T-helper 9 cell (primary cell): ENCODE measurements at regions not wholly inside any gene's neighbourhood (a gene's known extent, or its start where the extent isn't known, plus 50 kb on each side); places are given as distances from the start of the nearest gene placed in this dataset.
"Not testable (repeated sequence)": the region's sequence is repeated elsewhere in the genome, so short reads cannot be mapped to it uniquely, and the experiment has no call there.

Experiments used
- DNase-seq: peaks from one replicate; pipeline ENCODE4 v3.0.0-alpha.2; 2020

- DNase-seq: no peak
Observed at GRCh38 chr21:35381743-35382310, 332.7 kb upstream of the RUNX1 start.

- DNase-seq: not testable (repeated sequence)
Observed at GRCh38 chr21:35380304-35380703, 331.2 kb upstream of the RUNX1 start.

GRCh38 chr21:35378881-35379280, 329.8 kb upstream of the RUNX1 start:
- no peak for DNase-seq

DNA sequence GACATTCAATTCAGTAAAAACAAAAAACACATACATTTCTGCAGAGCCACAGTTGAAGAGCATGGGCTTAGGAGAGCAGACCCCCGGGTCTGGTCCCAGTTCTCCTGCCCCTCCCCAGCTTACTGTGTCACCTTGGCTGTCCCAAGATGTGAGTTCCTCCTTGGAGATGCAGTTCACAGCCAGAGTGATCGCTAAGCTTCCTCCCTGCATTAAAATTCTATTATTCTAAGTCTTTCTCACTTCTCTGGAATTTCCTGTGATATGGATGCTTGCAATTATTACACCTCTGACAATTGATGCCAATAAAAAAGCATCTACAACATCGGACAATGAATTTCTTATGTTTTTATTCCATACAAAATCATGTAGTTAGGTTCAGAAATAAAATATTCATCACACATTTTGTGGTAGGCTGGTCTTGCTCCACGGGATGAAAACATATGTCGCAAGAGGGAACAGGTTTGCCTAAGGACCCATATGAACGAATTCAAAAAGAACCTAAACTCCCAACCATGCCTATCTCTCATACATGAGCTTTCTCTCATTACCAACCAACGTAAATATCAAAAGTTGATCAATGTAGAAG, 328.5 kb upstream of the RUNX1 start:
- no peak for DNase-seq

GRCh38 chr21:35376406-35377135, 327.5 kb upstream of the RUNX1 start:
- no peak for DNase-seq

DNA sequence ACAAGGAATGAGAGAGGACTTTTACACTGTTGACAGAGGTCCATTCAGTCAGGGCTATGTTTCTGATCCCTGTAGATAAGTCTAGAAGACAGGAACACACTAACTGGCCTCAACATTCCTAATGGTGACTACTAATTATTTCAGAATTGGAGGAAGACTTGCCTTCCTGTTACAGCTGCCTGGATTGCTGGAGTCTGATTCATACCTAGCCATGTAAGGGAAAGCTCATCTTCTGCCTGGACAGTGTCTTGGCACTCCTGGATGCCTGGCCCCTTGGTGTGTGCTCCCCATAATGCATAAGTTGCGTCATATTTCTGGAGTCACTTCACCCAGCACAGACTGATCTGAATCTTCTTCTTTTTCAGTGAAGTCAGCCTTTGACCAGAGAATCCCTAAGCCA, 326.0 kb upstream of the RUNX1 start:
- no peak for DNase-seq

DNA sequence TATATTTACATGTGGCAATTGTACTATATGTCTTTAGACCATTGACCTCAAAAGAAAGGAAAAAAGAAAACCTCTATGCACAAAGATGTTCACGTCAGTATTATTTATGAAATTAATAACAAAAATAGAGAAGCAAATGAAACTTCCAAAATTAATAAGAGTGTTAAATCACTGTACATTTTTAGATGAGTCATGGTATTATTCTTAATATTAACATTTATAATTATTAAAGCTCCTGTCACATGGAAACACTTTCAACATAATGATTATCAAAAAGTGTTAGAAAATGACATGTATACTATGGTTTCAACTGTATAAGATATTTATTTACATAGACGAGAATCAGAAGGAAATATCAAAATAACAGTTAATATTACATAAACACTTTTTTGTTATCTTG, 324.9 kb upstream of the RUNX1 start:
- no peak for DNase-seq

- DNase-seq: no peak
Observed at GRCh38 chr21:35372201-35372600, 323.1 kb upstream of the RUNX1 start.

- DNase-seq: no peak
Observed at GRCh38 chr21:35370671-35371070, 321.6 kb upstream of the RUNX1 start.

- no peak for DNase-seq
Observed at GRCh38 chr21:35370071-35370470, 321.0 kb upstream of the RUNX1 start.

DNA sequence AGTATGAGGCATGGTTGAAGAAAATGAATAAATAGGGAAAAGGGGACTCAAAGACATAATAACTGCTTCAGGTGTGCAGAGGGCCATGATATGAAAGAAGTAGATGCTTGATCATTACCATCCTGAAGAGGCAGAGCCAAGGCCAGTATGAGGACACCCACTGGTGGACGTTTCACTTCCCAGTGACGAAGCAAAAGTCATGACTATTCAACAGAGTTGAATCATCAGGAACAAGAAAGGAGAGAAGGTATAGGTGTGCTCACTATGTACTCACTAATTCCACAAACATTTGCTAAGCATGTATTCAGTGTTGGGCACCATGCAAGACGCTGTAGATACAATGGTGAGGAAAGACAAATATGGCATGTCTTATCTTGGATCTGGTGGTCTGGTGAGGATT, 319.2 kb upstream of the RUNX1 start:
- DNase-seq: no peak

- DNase-seq: no peak
Observed at GRCh38 chr21:35367553-35367952, 318.5 kb upstream of the RUNX1 start.

DNA sequence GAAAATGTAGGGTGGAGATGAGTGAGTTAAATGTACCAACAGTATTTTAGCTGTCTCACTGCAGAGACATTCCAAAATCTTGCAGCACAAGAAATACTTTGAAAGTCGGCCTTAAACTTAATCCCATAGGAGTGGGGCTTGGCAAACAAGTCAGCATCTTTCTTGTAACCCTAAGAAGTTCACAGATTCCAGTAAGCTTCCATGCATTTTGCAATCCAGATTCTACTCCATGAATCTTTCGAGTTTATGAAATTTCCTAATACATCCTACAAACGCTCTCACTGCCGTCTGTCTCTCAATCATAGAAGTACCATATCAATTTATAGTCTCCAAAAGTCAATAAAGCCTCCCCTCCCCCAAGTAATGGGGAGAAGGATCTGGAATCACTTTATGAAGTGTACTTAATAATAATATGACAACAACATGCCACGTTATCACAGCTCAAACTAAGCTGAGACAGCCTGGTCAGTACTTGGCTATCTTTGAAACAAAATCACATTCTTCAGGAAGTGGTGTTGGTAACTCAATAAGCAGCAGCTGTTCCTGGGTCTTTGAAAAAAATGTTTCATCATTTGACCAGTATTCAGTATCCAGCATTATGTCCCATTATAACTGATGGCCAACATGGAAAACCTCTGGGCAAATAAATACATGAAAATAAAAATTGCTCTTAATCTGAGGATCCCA, 317.4 kb upstream of the RUNX1 start:
- no peak for DNase-seq

GRCh38 chr21:35363458-35363857, 314.4 kb upstream of the RUNX1 start:
- DNase-seq: no peak

DNA sequence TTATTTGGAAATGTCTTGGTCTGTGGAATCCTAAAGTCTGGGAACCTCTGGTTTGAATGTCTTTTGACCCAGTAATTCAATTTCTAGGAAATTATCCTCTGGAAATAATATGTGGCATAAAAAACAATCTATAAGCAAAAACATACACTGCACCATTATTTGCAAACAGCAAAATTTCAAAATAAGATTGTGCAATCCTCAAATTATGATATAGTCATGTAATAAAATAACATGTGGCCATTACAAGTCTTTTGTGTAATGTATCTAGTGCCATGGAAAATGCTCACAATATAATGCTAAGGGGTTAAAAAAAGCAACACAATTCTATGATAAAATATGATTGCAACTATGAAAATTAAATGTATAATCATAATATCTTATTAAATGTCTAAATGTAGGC, 312.9 kb upstream of the RUNX1 start:
- no peak for DNase-seq

- no peak for DNase-seq
Observed at GRCh38 chr21:35360870-35361570, 311.9 kb upstream of the RUNX1 start.

DNA sequence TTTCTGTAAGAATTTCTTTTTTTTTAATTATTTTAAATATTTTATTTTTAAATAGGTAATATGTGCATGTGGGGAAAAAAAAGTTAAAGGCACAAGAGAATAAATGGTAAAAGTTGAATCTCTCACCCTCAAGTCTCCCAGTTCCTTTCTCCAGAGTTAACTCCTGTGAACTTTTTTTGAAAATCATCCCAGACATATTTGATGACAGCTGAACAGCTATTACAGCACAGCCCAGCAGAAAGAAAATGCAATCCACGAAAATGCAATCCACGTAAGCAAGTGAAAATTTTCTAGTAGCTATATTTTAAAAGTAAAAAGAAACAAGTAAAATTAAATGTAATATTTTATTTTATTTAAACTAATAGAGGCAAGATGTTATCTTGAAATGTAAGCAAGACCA, 310.0 kb upstream of the RUNX1 start:
- DNase-seq: no peak

- no peak for DNase-seq
Observed at GRCh38 chr21:35358008-35358407, 308.9 kb upstream of the RUNX1 start.

- DNase-seq: no peak
Observed at GRCh38 chr21:35357041-35357780, 308.1 kb upstream of the RUNX1 start.

DNA sequence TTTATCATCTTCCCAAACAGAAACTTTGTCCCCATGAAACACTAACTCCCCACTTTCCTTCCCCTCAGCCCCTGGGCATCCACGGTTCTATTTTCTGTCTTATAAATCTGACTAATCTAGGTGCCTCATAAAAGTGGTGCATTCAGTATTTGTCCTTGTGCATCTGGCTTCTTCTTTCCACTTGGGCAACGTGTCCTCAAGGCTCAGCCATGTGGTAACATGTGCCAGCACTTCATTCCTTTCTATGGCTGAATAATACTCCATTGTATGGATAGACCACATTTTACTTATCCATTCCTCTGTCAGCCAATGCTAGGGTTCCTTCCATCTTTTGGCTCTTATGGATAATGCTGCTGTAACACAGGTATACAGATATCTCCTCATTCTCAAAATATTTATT, 305.0 kb upstream of the RUNX1 start:
- no peak for DNase-seq

DNA sequence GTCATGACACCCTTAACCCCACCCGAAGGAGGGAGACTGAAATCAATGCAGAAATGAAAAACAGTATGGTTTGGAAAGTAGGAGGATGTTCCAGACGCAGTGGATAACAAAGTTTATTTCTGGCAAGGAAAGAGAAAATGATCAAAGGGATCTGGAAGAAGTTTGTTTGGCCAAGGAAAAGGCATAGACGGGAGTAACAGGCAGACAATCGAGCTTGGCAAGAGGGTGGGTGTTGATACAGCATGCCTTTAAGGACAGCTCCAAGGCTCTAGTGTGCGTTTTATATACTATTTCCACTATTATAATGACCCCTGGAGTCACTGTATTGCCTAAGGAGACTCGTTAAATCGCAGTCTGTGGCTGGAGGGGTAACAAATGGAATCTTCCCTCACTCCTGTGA, 303.7 kb upstream of the RUNX1 start:
- DNase-seq: no peak

DNA sequence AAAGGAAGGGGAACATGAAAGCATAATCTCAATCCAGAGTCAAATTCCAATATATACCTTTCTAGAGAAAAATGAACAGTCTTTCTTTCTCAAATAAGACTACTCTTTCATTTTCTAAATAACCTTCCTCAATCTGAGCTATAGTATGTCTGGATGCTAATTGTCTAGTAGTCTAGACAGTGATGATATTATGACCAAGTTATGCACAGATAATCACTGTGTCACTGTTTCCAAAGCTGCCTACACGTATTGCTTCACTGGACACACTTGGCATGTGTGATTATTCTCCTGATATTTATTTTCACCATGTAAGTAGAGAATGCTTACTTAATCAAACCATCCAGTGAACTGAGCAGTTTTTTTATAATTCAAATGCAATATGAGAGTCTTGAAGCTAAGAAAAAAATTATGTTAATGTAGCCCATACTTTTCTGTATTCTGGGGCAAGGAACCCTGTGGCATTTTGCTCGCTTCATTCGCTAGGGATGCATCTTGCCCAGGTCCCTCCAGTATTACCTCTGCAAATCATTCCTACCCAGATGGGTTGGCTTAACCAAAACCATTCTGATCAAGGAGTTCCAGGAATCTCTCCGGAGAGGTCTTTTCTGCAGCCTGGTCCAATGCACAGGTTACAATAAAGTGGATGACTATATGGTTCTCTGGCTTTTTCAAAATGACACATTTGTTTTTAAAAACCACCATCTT, 303.1 kb upstream of the RUNX1 start:
- DNase-seq: no peak
